GM18499 (cell line): ENCODE measurements at regions not wholly inside any gene's neighbourhood (a gene's known extent, or its start where the extent isn't known, plus 50 kb on each side); places are given as distances from the start of the nearest gene placed in this dataset.
"Not testable (repeated sequence)": the region's sequence is repeated elsewhere in the genome, so short reads cannot be mapped to it uniquely, and the experiment has no call there.

Experiments used
- ATAC-seq: cut with Tn5 transposase; IDR thresholded peaks from one replicate; pipeline ENCODE4 v1.9.1; 2021; ENCODE audit warnings: moderate number of reproducible peaks; ENCODE audit not compliant: insufficient read depth, unreplicated experiment

- ATAC-seq, result no peak
Measured at GRCh38 chr5:33194914-33195313, 245.9 kb upstream of the TARS1 start.

DNA sequence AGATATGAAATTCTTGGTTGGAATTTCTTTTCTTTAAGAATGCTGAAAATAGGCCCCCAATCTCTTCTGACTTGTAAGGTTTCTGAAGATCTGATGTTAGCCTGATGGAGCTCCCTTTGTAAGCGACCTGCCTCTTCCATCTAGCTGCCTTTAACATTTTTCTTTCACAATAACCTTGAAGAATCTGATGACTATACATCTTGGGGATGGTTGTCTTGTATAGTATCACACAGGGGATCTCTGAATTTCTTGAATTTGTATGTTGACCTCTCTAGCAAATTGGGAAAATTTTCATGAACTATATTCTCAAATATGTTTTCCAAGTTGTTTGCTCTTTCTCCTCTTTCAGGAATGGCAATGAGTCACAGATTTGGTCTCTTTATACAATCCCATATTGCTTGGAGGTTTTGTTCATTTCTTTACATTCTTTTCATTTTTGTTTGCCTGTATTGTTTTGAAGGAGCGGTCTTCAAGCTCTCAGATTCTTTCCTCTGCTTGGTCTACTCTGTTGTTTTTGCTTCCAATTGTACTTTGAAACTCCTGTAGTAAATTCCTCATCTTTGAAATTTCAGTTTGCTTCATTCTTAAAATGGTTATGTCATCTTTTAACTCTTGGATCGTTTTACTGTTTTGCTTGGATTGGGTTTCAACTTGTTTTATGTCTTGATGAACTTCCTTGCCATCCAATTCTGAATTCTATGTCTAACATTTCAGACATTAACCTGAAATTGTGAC lies 245.2 kb upstream of the TARS1 start:
- ATAC-seq, result no peak

GRCh38 chr5:33198836-33199235 lies 241.9 kb upstream of the TARS1 start:
- ATAC-seq, result no peak

GRCh38 chr5:33203931-33204330 lies 236.8 kb upstream of the TARS1 start:
- ATAC-seq, result no peak

- ATAC-seq, result no peak
Measured at GRCh38 chr5:33205079-33205478, 235.7 kb upstream of the TARS1 start.

GRCh38 chr5:33205727-33206410 lies 234.9 kb upstream of the TARS1 start:
- ATAC-seq, result no peak

DNA sequence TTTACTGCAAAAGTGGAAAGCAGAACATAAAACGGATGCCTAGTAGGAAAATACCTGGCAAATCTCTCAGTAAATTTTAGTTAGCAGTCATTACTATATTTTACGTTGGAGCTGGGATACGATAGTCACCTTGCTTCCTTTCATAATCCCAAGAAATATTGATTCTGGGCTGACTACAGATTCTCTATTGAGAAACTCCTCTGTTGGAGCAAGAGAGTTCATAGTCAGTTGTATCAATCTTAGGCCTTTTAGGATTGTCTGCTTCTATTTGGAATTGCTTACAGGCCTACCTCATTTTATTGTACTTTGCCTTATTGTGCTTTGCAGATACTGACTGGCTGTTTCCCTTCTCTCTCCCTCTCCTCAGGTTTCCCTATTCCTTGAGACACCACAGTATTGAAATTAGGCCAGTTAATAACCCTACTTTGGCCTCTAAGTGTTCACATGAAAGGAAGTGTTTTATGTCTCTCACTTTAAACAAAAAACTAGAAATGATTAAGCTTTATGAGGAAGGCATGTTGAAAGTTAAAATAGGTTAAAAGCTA lies 233.7 kb upstream of the TARS1 start:
- ATAC-seq, result no peak

GRCh38 chr5:33209252-33209651 lies 231.5 kb upstream of the TARS1 start:
- ATAC-seq, result no peak

- not testable (repeated sequence) for ATAC-seq
Measured at GRCh38 chr5:33210221-33210620, 230.5 kb upstream of the TARS1 start.

- ATAC-seq, result no peak
Measured at GRCh38 chr5:33210978-33211377, 229.8 kb upstream of the TARS1 start.

GRCh38 chr5:33212439-33212838 lies 228.3 kb upstream of the TARS1 start:
- no peak for ATAC-seq

DNA sequence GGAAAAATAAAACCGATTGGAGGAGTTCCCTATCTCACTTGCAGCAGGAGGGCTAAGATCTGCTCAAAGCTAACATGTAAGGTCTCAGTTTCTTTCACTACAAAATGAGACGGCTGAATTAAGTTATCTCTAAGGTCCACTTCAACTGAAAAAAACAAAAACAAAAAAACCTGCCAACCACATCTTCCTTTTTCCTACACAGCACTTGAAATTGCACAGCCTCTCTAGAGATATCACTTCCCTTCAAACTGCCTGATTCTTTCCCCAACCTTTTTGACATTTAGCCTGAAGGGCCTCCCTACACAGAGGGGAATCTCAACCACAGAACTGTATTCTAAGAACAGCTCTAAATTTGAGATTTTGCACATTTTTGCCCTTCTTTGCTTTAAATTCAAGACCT lies 227.9 kb upstream of the TARS1 start:
- no peak for ATAC-seq

DNA sequence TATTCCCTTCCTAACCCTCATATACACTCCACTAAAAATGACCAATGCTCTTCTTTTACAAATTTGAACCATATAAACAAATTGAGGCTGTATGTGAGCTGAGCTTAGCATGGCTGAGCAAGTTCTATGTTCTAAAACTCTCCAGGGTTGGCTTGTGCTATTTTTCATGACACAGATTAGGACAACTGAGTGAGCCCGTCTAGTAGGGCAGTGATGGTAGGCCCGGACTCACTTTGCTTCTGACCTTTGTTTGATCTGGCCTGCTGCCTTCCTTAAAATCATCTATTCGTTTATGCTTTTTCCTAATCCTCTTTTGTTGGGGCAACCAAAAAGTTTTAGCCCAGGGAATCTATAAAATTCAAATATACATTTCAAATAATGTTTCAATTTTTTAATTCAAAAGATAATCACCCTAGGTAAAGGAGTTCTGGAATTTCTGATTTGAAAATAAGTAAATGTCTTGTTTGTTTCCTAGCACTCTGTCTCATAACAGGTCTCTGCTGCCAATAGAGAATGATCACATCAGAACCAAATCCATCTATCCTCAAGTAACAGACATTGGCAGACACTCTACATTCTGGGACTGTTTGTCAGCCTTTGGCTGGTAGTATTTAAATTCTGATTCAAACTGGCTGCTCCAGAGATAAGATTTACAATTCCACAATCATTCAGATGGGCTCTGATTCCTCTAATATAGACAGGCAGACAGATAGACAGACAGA lies 217.0 kb upstream of the TARS1 start:
- ATAC-seq, result no peak

- no peak for ATAC-seq
Measured at GRCh38 chr5:33224285-33224961, 216.3 kb upstream of the TARS1 start.

DNA sequence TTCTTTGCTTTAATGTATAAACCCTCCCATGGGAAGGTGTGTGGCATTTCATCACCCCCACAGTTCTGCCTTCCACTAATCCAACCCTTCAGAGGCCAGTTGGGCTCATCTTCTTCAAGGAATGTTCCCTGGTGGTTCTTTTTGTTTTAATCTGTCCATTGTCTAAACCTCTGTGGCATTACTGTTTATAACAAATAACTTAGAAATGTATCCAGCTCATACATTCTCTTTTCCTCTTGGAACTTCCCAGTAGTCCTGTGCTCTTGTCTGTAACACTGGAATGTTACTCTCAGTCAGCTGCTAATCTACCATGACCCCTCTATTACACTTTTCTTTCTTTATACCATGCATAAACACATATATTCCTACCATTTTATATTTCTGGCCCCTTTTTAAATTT lies 213.5 kb upstream of the TARS1 start:
- ATAC-seq, result no peak

- no peak for ATAC-seq
Measured at GRCh38 chr5:33227746-33228145, 213.0 kb upstream of the TARS1 start.

- ATAC-seq, result no peak
Measured at GRCh38 chr5:33228149-33228548, 212.6 kb upstream of the TARS1 start.

- no peak for ATAC-seq
Measured at GRCh38 chr5:33229216-33229615, 211.5 kb upstream of the TARS1 start.

DNA sequence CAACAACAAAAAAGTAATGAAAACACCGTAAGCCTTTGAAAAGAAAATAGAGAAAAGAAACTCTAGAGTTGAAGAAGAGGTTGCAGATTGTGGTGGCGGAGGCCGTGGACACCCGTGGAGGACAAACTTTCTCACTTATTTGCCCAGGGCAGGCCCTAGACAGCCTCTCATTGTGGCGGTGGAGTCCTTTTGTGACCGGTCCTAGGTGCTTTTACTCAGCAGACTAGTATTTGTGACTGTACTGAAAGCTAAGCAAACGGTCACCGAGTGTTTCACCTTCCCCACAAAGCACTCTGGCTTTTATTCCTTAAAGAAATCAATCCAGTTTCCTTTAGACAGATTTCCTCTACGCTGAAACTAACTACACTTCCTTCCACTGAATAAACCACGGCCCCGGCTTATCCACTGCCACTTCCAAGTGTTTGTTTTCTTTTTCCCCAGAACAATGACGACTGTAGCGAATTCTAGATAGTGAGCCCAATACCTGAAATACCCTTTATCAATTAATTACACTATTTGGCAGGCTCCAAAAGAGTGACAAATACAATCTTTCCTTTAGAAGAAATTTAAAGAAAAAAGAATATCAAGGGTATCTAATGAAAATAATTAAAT lies 210.2 kb upstream of the TARS1 start:
- no peak for ATAC-seq

- no peak for ATAC-seq
Measured at GRCh38 chr5:33231214-33231710, 209.5 kb upstream of the TARS1 start.
